ENCODE measurements at regions not wholly inside any gene's neighbourhood (a gene's known extent, or its start where the extent isn't known, plus 50 kb on each side); places are given as distances from the start of the nearest gene placed in this dataset.
"Not testable (repeated sequence)": the region's sequence is repeated elsewhere in the genome, so short reads cannot be mapped to it uniquely, and the experiment has no call there.

GRCh38 chr10:91000985-91001384 is 80.1 kb upstream of the ANKRD1 start:
- ATAC-seq (no peak), DNase-seq (no peak)
- TF ChIP-seq CTCF (IDR thresholded peaks at IDR 0.05), result no peak
- no peak for TF ChIP-seq POLR2A (IDR thresholded peaks at IDR 0.05)
- intact Hi-C loops (cut with DNase I), result loop anchor here in 1 of 10 donors (10.0 kb wide), 1 partner anchor 84 kb away; no protein-coding TSS in a partner anchor
- WGBS, 4 donors, result 89 to 100% (median 97%) methylated on average over 1 of the region's 1 CpG
- no peak overlapping the region for H3K27ac ChIP-seq
- no peaks in the 10 kb centered on the region for H3K36me3 ChIP-seq
- H3K4me3 ChIP-seq, result no peak overlapping the region
- H3K27me3 ChIP-seq, result no peaks in the 10 kb centered on the region
- no peaks in the 10 kb centered on the region for H3K9me3 ChIP-seq
- peaks cover 0 to 5% (median 0%) of the 10 kb centered on the region in 12 donors for H3K4me1 ChIP-seq

- Histone ChIP-seq H3K36me3 (no peaks in the 10 kb centered on the region), H3K9me3 (no peaks in the 10 kb centered on the region), H3K27ac (no peak overlapping the region), H3K4me3 (no peak overlapping the region), H3K4me1 (peaks cover 0 to 17% (median 8%) of the 10 kb centered on the region in 12 donors), H3K27me3 (no peaks in the 10 kb centered on the region)
- 79 to 87% (median 81%) methylated on average over 3 of the region's 3 CpGs for WGBS, 4 donors
- DNase-seq, result no peak
- intact Hi-C loops (cut with DNase I), result loop anchor here in 1 of 10 donors (10.0 kb wide), 1 partner anchor 82 kb away; no protein-coding TSS in a partner anchor
- ATAC-seq, result no peak
- no peak for TF ChIP-seq CTCF (IDR thresholded peaks at IDR 0.05)
- no peak for TF ChIP-seq POLR2A (IDR thresholded peaks at IDR 0.05)
Observed at GRCh38 chr10:91002656-91003055, 81.8 kb upstream of the ANKRD1 start.

- not testable (repeated sequence) for H3K36me3 ChIP-seq, ATAC-seq, H3K4me3 ChIP-seq, DNase-seq, H3K9me3 ChIP-seq, H3K27me3 ChIP-seq, H3K27ac ChIP-seq
- H3K4me1 ChIP-seq, result peaks cover 0 to 17% (median 8%) of the 10 kb centered on the region in 12 donors
- intact Hi-C loops (cut with DNase I), result loop anchor here in 1 of 10 donors (10.0 kb wide), 1 partner anchor 81 kb away; no protein-coding TSS in a partner anchor
- WGBS, 4 donors, result 90 to 100% (median 96%) methylated on average over 1 of the region's 1 CpG
Observed at GRCh38 chr10:91003379-91003778, 82.5 kb upstream of the ANKRD1 start.

- ATAC-seq, result not testable (repeated sequence)
- 81 to 85% (median 83%) methylated on average over 3 of the region's 3 CpGs for WGBS, 4 donors
Observed at GRCh38 chr10:91005276-91005675, 84.4 kb upstream of the ANKRD1 start.

GRCh38 chr10:91006001-91006751 is 85.3 kb upstream of the ANKRD1 start:
- Histone ChIP-seq H3K27ac (peak overlapping the region in 9 of 12 donors; percentile 6 to 53 (median 36)), H3K4me1 (peaks cover 0 to 13% (median 8%) of the 10 kb centered on the region in 12 donors), H3K27me3 (no peaks in the 10 kb centered on the region), H3K36me3 (no peaks in the 10 kb centered on the region), H3K4me3 (no peak overlapping the region), H3K9me3 (no peaks in the 10 kb centered on the region)
- 20 to 30% (median 26%) methylated on average over 2 of the region's 2 CpGs for WGBS, 4 donors
- DNase-seq (peak in 4 of 5 donors; percentile 33 to 58 (median 44)), ATAC-seq (peak; percentile 53 to 85 (median 71))
- intact Hi-C loops (cut with DNase I), result loop anchor here in 7 of 10 donors (2.0 to 10.0 kb wide), 4 partner anchors 79 to 246 kb away; no protein-coding TSS in a partner anchor
- TF ChIP-seq POLR2A (IDR thresholded peaks at IDR 0.05), result no peak
- peak; percentile 87 to 98 (median 94) for TF ChIP-seq CTCF (IDR thresholded peaks at IDR 0.05)

More at GRCh38 chr10:91005276-91005675, 84.4 kb upstream of the ANKRD1 start:
- not testable (repeated sequence) for H3K27me3 ChIP-seq, H3K9me3 ChIP-seq, H3K36me3 ChIP-seq, DNase-seq, H3K4me3 ChIP-seq, H3K27ac ChIP-seq
- peaks cover 0 to 13% (median 8%) of the 10 kb centered on the region in 12 donors for H3K4me1 ChIP-seq
- intact Hi-C loops (cut with DNase I), result loop anchor here in 6 of 10 donors (2.0 to 10.0 kb wide), 3 partner anchors 80 to 247 kb away; no protein-coding TSS in a partner anchor
